ENCODE measurements at regions not wholly inside any gene's neighbourhood (a gene's known extent, or its start where the extent isn't known, plus 50 kb on each side); places are given as distances from the start of the nearest gene placed in this dataset.

GRCh38 chr17:77674358-77674757 lies 284.1 kb upstream of the TNRC6C start:
- TF ChIP-seq, protein P1, sequence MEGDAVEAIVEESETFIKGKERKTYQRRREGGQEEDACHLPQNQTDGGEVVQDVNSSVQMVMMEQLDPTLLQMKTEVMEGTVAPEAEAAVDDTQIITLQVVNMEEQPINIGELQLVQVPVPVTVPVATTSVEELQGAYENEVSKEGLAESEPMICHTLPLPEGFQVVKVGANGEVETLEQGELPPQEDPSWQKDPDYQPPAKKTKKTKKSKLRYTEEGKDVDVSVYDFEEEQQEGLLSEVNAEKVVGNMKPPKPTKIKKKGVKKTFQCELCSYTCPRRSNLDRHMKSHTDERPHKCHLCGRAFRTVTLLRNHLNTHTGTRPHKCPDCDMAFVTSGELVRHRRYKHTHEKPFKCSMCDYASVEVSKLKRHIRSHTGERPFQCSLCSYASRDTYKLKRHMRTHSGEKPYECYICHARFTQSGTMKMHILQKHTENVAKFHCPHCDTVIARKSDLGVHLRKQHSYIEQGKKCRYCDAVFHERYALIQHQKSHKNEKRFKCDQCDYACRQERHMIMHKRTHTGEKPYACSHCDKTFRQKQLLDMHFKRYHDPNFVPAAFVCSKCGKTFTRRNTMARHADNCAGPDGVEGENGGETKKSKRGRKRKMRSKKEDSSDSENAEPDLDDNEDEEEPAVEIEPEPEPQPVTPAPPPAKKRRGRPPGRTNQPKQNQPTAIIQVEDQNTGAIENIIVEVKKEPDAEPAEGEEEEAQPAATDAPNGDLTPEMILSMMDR (conservative IDR thresholded peaks at IDR 0.05; ENCODE audit: low read depth, low read length), result no peak
- TF ChIP-seq EZH2phosphoT487 (IDR thresholded peaks at IDR 0.05; ENCODE audit: borderline replicate concordance, low read length) (no peak), EZH2 (IDR thresholded peaks at IDR 0.05; ENCODE audit: low read length, unreplicated experiment) (no peak)
- no peaks in the 10 kb centered on the region for H3K9me3 ChIP-seq (ENCODE audit: low read length)
- BruUV-seq (replicated peaks), result no TSS peak
- peaks cover 78% of the 10 kb centered on the region for H3K27me3 ChIP-seq (ENCODE audit: low read length)
- no peaks in the 10 kb centered on the region for H4K20me1 ChIP-seq (ENCODE audit: low read length)
- ATAC-seq (no peak), DNase-seq (no peak)
- no peak overlapping the region for H3K4me3 ChIP-seq (ENCODE audit: low read length)
- ChIA-PET CTCF (no interaction called here), POLR2A (ENCODE audit: unreplicated experiment) (no interaction called here)
- H3K9me2 ChIP-seq (replicated peaks; ENCODE audit: low read length), result no peaks in the 10 kb centered on the region
- no peaks in the 10 kb centered on the region for H3K79me2 ChIP-seq (ENCODE audit: low read length)
- H3K9ac ChIP-seq (ENCODE audit: low read length), result no peak overlapping the region
- H2AFZ ChIP-seq (ENCODE audit: low read length), result no peak overlapping the region
- H3K36me3 ChIP-seq (ENCODE audit: low read depth, low read length), result no peaks in the 10 kb centered on the region
- H3K4me1 ChIP-seq (ENCODE audit: insufficient read depth, low read length), result no peaks in the 10 kb centered on the region
- no peak overlapping the region for H3K27ac ChIP-seq (ENCODE audit: low read length)
- no peaks in the 10 kb centered on the region for H3F3A ChIP-seq (ENCODE audit: low read length, unreplicated experiment)
- intact Hi-C loops (cut with micrococcal nuclease), result no loop called here
- no peak overlapping the region for H3K4me2 ChIP-seq (ENCODE audit: low read length)

DNA sequence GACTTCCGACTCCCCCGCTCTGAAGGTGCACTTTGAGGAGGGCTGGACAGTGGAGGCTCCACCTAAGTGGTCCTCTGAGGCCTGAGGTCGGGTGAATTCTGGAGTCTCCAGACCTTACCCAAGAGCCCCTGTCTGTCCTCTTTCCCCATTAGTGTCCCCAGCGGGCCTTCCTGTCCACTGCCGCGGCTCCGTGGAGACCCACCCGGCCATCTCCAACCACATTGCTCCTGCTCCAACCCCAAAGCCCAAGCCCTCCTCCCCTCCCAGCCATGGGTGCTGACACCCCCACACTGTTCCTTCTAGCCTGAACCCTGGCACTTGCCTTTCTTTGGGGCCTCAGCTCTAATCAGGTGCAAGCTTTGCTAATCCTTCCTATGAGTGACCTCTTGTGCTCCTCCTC lies 283.1 kb upstream of the TNRC6C start:
- H3K27ac ChIP-seq (ENCODE audit: low read length), result no peak overlapping the region
- no peak overlapping the region for H3K4me3 ChIP-seq (ENCODE audit: low read length)
- CTCF ChIA-PET, result no interaction called here
- H3K9me3 ChIP-seq (ENCODE audit: low read length), result no peaks in the 10 kb centered on the region
- no peaks in the 10 kb centered on the region for H3K9me2 ChIP-seq (replicated peaks; ENCODE audit: low read length)
- no peaks in the 10 kb centered on the region for H4K20me1 ChIP-seq (ENCODE audit: low read length)
- no TSS peak for BruUV-seq (replicated peaks)
- no peaks in the 10 kb centered on the region for H3K36me3 ChIP-seq (ENCODE audit: low read depth, low read length)
- POLR2A ChIA-PET (ENCODE audit: unreplicated experiment), result no interaction called here
- H3K27me3 ChIP-seq (ENCODE audit: low read length), result peaks cover 86% of the 10 kb centered on the region
- intact Hi-C loops (cut with micrococcal nuclease), result no loop called here
- no peaks in the 10 kb centered on the region for H3K4me1 ChIP-seq (ENCODE audit: insufficient read depth, low read length)
- no peak for DNase-seq
- no peaks in the 10 kb centered on the region for H3K79me2 ChIP-seq (ENCODE audit: low read length)
- no peak overlapping the region for H2AFZ ChIP-seq (ENCODE audit: low read length)
- no peaks in the 10 kb centered on the region for H3F3A ChIP-seq (ENCODE audit: low read length, unreplicated experiment)
- TF ChIP-seq EZH2 (IDR thresholded peaks at IDR 0.05; ENCODE audit: low read length, unreplicated experiment), result no peak
- TF ChIP-seq EZH2phosphoT487 (IDR thresholded peaks at IDR 0.05; ENCODE audit: borderline replicate concordance, low read length), result no peak
- TF ChIP-seq, protein P1 (conservative IDR thresholded peaks at IDR 0.05; ENCODE audit: low read depth, low read length), result no peak
- no peak overlapping the region for H3K9ac ChIP-seq (ENCODE audit: low read length)
- no peak for ATAC-seq
- H3K4me2 ChIP-seq (ENCODE audit: low read length), result no peak overlapping the region

DNA sequence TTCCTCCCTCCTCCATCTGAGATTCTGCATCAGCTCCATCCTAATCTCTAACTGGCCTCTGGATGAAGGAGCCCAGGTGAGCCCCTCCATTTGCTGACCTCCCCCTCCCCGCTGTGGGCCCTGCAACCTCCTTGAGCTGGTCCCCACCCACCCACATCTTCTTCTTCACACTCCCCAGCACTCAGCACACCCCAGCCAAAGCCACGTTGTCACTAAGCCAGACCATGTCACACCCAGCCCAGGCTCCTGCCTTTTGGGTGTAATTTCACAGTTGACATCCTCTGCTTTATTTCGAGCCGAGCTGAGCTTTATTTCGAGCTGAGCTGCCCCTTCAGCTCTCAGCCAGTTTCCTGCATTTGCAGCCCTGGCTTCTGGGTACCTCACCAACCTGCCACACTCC lies 282.7 kb upstream of the TNRC6C start:
- POLR2A ChIA-PET (ENCODE audit: unreplicated experiment), result no interaction called here

More for the DNA sequence above, 282.7 kb upstream of the TNRC6C start:
- Histone ChIP-seq H2AFZ (ENCODE audit: low read length) (no peak overlapping the region), H3K9me3 (ENCODE audit: low read length) (no peaks in the 10 kb centered on the region), H3K4me1 (ENCODE audit: insufficient read depth, low read length) (no peaks in the 10 kb centered on the region), H3K27ac (ENCODE audit: low read length) (no peak overlapping the region), H3K4me2 (ENCODE audit: low read length) (no peak overlapping the region), H3K9ac (ENCODE audit: low read length) (no peak overlapping the region), H4K20me1 (ENCODE audit: low read length) (no peaks in the 10 kb centered on the region), H3K27me3 (ENCODE audit: low read length) (peaks cover 84% of the 10 kb centered on the region), H3K9me2 (replicated peaks; ENCODE audit: low read length) (no peaks in the 10 kb centered on the region), H3F3A (ENCODE audit: low read length, unreplicated experiment) (no peaks in the 10 kb centered on the region), H3K4me3 (ENCODE audit: low read length) (no peak overlapping the region), H3K79me2 (ENCODE audit: low read length) (no peaks in the 10 kb centered on the region), H3K36me3 (ENCODE audit: low read depth, low read length) (no peaks in the 10 kb centered on the region)
- CTCF ChIA-PET, result no interaction called here
- DNase-seq (no peak), ATAC-seq (no peak)
- TF ChIP-seq, protein P1 (conservative IDR thresholded peaks at IDR 0.05; ENCODE audit: low read depth, low read length), result no peak
- TF ChIP-seq EZH2phosphoT487 (IDR thresholded peaks at IDR 0.05; ENCODE audit: borderline replicate concordance, low read length) (no peak), EZH2 (IDR thresholded peaks at IDR 0.05; ENCODE audit: low read length, unreplicated experiment) (no peak)
- BruUV-seq (replicated peaks), result no TSS peak
- intact Hi-C loops (cut with micrococcal nuclease), result no loop called here

Data from PC-3 (cell line).